ENCODE measurements at regions not wholly inside any gene's neighbourhood (a gene's known extent, or its start where the extent isn't known, plus 50 kb on each side); places are given as distances from the start of the nearest gene placed in this dataset.

- TF ChIP-seq CEBPB (IDR thresholded peaks at IDR 0.05; ENCODE audit: low read depth) (no peak), CTCF (IDR thresholded peaks at IDR 0.05 in 2 of 3, conservative IDR thresholded peaks at IDR 0.05 in 1 of 3; ENCODE audit: borderline replicate concordance in 1 of 3, insufficient read depth in 1 of 3, low read depth in 2 of 3, low read length in 2 of 3) (no peak), POLR2AphosphoS5 (IDR thresholded peaks at IDR 0.05; ENCODE audit: low read depth, low read length) (no peak), POLR2A (IDR thresholded peaks at IDR 0.05; ENCODE audit: borderline replicate concordance, extremely low read depth, insufficient read depth, insufficient read length) (no peak), SRF (IDR thresholded peaks at IDR 0.05; ENCODE audit: low read depth) (no peak), EZH2 (IDR thresholded peaks at IDR 0.05) (no peak), JUND (IDR thresholded peaks at IDR 0.05) (no peak), EZH2phosphoT487 (IDR thresholded peaks at IDR 0.05; ENCODE audit: borderline replicate concordance) (no peak), TCF7L2 (IDR thresholded peaks at IDR 0.05; ENCODE audit: borderline replicate concordance, extremely low read depth, insufficient read depth, insufficient read length) (no peak), ZNF274 (IDR thresholded peaks at IDR 0.05; ENCODE audit: low read depth, low read length) (no peak), SIN3A (IDR thresholded peaks at IDR 0.05; ENCODE audit: low read depth) (no peak), YY1 (IDR thresholded peaks at IDR 0.05; ENCODE audit: extremely low read depth, insufficient replicate concordance, low read depth, low read length) (no peak), REST (IDR thresholded peaks at IDR 0.05; ENCODE audit: low read depth) (no peak), MAX (IDR thresholded peaks at IDR 0.05) (no peak)
Observed at GRCh38 chr13:109293166-109293565, 493.2 kb downstream of the IRS2 start.

Measured in HCT116 (cell line).